Liver (tissue), 8 donors: ENCODE measurements at regions not wholly inside any gene's neighbourhood (a gene's known extent, or its start where the extent isn't known, plus 50 kb on each side); places are given as distances from the start of the nearest gene placed in this dataset.
"Not testable (repeated sequence)": the region's sequence is repeated elsewhere in the genome, so short reads cannot be mapped to it uniquely, and the experiment has no call there.

Experiments
- DNase-seq: peaks from one replicate; pipeline ENCODE4 v3.0.0-alpha.2; 2017; ENCODE audit warnings: low spot score
- H3K27ac ChIP-seq, 2 donors: one replicate each; pipeline ENCODE4 v1.7.0; 2013; ENCODE audit warnings: inconsistent platforms in 2 of 2, low read length in 2 of 2, control low read depth in 1 of 2, low read depth in 1 of 2, mild to moderate bottlenecking in 1 of 2
- H3K27me3 ChIP-seq, 4 donors: one replicate each; pipeline versions ENCODE4 v1.6.1 to v1.7.0; 2013; ENCODE audit warnings: low read length in 3 of 4, inconsistent platforms in 1 of 4, mild to moderate bottlenecking in 1 of 4, moderate library complexity in 1 of 4; ENCODE audit not compliant: control insufficient read depth in 4 of 4, insufficient read depth in 4 of 4
- H3K36me3 ChIP-seq, 4 donors: one replicate each; pipeline versions ENCODE4 v1.6.1 to v1.7.0; 2013; ENCODE audit warnings: low read length in 3 of 4, mild to moderate bottlenecking in 3 of 4, low read depth in 1 of 4, moderate library complexity in 1 of 4; ENCODE audit not compliant: control insufficient read depth in 4 of 4, insufficient read depth in 3 of 4
- H3K4me1 ChIP-seq, 4 donors: one replicate each; pipeline versions ENCODE4 v1.6.1 to v1.7.0; 2013; ENCODE audit warnings: low read length in 3 of 4, mild to moderate bottlenecking in 3 of 4, moderate library complexity in 1 of 4; ENCODE audit not compliant: control insufficient read depth in 4 of 4, insufficient read depth in 4 of 4
- H3K4me3 ChIP-seq, 3 donors: one replicate each; pipeline versions ENCODE4 v1.6.1 to v1.7.0; 2013; ENCODE audit warnings: low read length in 3 of 3, control low read depth in 1 of 3, low read depth in 1 of 3, mild to moderate bottlenecking in 1 of 3
- H3K9ac ChIP-seq, 2 donors: one replicate each; pipeline ENCODE4 v1.7.0; 2013; ENCODE audit warnings: low read length in 2 of 2, mild to moderate bottlenecking in 2 of 2, moderate library complexity in 2 of 2, control low read depth in 1 of 2, low read depth in 1 of 2
- H3K9me3 ChIP-seq, 4 donors: one replicate each; pipeline versions ENCODE4 v1.6.1 to v1.7.0; 2013; ENCODE audit warnings: low read length in 3 of 4; ENCODE audit not compliant: control insufficient read depth in 4 of 4
- EGR1 ChIP-seq, 2 donors: IDR thresholded peaks; 2 replicates each; pipeline ENCODE4 v1.6.1; 2016 to 2018; ENCODE audit warnings: antibody characterized with exemption in 2 of 2, low read depth in 2 of 2
- FOXA1 ChIP-seq: IDR thresholded peaks from 2 replicates; pipeline ENCODE4 v1.6.1; 2016; ENCODE audit warnings: antibody characterized with exemption
- FOXA2 ChIP-seq: IDR thresholded peaks from 2 replicates; pipeline ENCODE4 v1.6.1; 2016; ENCODE audit warnings: antibody characterized with exemption
- GABPA ChIP-seq, 2 donors: IDR thresholded peaks in 1 of 2; conservative IDR thresholded peaks in 1 of 2; 2 replicates each; pipeline ENCODE4 v1.6.1; 2016; ENCODE audit warnings: antibody characterized with exemption in 2 of 2, mild to moderate bottlenecking in 1 of 2, moderate library complexity in 1 of 2
- HNF4A ChIP-seq, 2 donors: conservative IDR thresholded peaks; 2 replicates each; pipeline ENCODE4 v1.6.1; 2016; ENCODE audit warnings: antibody characterized with exemption in 2 of 2, mild to moderate bottlenecking in 2 of 2
- HNF4G ChIP-seq: IDR thresholded peaks from 2 replicates; pipeline ENCODE4 v1.6.1; 2016; ENCODE audit warnings: antibody characterized with exemption
- JUND ChIP-seq, 2 donors: IDR thresholded peaks; 2 replicates each; pipeline ENCODE4 v1.6.1; 2016; ENCODE audit warnings: antibody characterized with exemption in 2 of 2
- NR2F2 ChIP-seq: IDR thresholded peaks from 2 replicates; pipeline ENCODE4 v1.6.1; 2016; ENCODE audit warnings: antibody characterized with exemption
- RAD21 ChIP-seq, 2 donors: IDR thresholded peaks; 2 replicates each; pipeline ENCODE4 v1.6.1; 2016; ENCODE audit warnings: antibody characterized with exemption in 2 of 2, mild to moderate bottlenecking in 2 of 2
- RXRA ChIP-seq, 2 donors: IDR thresholded peaks; 2 replicates each; pipeline ENCODE4 v1.6.1; 2017 to 2018; ENCODE audit warnings: antibody characterized with exemption in 2 of 2, mild to moderate bottlenecking in 1 of 2
- SP1 ChIP-seq: IDR thresholded peaks from 2 replicates; pipeline ENCODE4 v1.6.1; 2018; ENCODE audit warnings: antibody characterized with exemption, mild to moderate bottlenecking
- TAF1 ChIP-seq: conservative IDR thresholded peaks from 2 replicates; pipeline ENCODE4 v1.6.1; 2016; ENCODE audit warnings: antibody characterized with exemption, mild to moderate bottlenecking
- YY1 ChIP-seq: IDR thresholded peaks from 2 replicates; pipeline ENCODE4 v1.6.1; 2016; ENCODE audit warnings: antibody characterized with exemption, mild to moderate bottlenecking
- WGBS: extraction: QIAGEN DNeasy Blood & Tissue Kit; methylation state at CpG from one replicate; pipeline ENCODE4 v1.1.7; 2013; 5-methylcytosine and 5-hydroxymethylcytosine counted together
- TF ChIP-seq, protein P1 (sequence below): IDR thresholded peaks from 2 replicates; pipeline ENCODE4 v1.6.1; 2016; ENCODE audit warnings: antibody characterized with exemption
- TF ChIP-seq, protein P2 (sequence below): IDR thresholded peaks from 2 replicates; pipeline ENCODE4 v1.6.1; 2016; ENCODE audit warnings: antibody characterized with exemption
- TF ChIP-seq, protein P3 (sequence below): IDR thresholded peaks from 2 replicates; pipeline ENCODE4 v1.6.1; 2016; ENCODE audit warnings: antibody characterized with exemption, mild to moderate bottlenecking
- TF ChIP-seq, protein P4 (sequence below): IDR thresholded peaks from 2 replicates; pipeline ENCODE4 v1.6.1; 2016; ENCODE audit warnings: antibody characterized with exemption
- TF ChIP-seq, protein P5 (sequence below): fragments of 150-350 bp; IDR thresholded peaks from 2 replicates; pipeline ENCODE4 v1.5.1; 2017; ENCODE audit warnings: improper control_type of control experiment, low read depth, low read length; ENCODE audit not compliant: missing input control
- donor health status: healthy.
- donor health status: healthy.
- donor health status: healthy.
- donor health status: healthy.
- donor health status: healthy.

DNA sequence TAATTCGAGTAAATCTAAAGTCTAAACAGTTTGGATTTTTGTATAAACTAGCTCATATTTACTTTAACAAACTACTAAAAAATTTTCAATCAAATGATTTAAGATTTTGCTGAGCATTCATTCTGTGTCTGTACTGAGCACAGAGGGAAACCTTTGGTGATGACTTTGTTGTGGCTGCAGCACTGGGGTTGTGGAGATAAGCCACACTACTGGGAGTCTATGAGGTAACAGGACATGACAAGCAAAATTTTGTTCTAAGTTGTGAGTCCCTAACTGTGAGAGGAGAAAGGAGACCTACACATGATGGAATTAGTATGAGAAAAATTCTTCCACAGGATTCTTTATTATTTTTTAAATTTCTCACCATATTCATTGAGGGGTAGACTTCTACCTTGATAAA is 933.7 kb upstream of the LRATD1 start:
- TF ChIP-seq RXRA (IDR thresholded peaks at IDR 0.05), result no peak
- no peak for TF ChIP-seq FOXA2
- TF ChIP-seq, protein P1, sequence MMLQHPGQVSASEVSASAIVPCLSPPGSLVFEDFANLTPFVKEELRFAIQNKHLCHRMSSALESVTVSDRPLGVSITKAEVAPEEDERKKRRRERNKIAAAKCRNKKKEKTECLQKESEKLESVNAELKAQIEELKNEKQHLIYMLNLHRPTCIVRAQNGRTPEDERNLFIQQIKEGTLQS, result no peak
- TF ChIP-seq GABPA (IDR thresholded peaks at IDR 0.05 in 1 of 2, conservative IDR thresholded peaks at IDR 0.05 in 1 of 2), result no peak
- TF ChIP-seq, protein P2, sequence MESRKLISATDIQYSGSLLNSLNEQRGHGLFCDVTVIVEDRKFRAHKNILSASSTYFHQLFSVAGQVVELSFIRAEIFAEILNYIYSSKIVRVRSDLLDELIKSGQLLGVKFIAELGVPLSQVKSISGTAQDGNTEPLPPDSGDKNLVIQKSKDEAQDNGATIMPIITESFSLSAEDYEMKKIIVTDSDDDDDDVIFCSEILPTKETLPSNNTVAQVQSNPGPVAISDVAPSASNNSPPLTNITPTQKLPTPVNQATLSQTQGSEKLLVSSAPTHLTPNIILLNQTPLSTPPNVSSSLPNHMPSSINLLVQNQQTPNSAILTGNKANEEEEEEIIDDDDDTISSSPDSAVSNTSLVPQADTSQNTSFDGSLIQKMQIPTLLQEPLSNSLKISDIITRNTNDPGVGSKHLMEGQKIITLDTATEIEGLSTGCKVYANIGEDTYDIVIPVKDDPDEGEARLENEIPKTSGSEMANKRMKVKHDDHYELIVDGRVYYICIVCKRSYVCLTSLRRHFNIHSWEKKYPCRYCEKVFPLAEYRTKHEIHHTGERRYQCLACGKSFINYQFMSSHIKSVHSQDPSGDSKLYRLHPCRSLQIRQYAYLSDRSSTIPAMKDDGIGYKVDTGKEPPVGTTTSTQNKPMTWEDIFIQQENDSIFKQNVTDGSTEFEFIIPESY, result no peak
- TF ChIP-seq, protein P3, sequence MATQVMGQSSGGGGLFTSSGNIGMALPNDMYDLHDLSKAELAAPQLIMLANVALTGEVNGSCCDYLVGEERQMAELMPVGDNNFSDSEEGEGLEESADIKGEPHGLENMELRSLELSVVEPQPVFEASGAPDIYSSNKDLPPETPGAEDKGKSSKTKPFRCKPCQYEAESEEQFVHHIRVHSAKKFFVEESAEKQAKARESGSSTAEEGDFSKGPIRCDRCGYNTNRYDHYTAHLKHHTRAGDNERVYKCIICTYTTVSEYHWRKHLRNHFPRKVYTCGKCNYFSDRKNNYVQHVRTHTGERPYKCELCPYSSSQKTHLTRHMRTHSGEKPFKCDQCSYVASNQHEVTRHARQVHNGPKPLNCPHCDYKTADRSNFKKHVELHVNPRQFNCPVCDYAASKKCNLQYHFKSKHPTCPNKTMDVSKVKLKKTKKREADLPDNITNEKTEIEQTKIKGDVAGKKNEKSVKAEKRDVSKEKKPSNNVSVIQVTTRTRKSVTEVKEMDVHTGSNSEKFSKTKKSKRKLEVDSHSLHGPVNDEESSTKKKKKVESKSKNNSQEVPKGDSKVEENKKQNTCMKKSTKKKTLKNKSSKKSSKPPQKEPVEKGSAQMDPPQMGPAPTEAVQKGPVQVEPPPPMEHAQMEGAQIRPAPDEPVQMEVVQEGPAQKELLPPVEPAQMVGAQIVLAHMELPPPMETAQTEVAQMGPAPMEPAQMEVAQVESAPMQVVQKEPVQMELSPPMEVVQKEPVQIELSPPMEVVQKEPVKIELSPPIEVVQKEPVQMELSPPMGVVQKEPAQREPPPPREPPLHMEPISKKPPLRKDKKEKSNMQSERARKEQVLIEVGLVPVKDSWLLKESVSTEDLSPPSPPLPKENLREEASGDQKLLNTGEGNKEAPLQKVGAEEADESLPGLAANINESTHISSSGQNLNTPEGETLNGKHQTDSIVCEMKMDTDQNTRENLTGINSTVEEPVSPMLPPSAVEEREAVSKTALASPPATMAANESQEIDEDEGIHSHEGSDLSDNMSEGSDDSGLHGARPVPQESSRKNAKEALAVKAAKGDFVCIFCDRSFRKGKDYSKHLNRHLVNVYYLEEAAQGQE, result no peak
- TF ChIP-seq EGR1 (IDR thresholded peaks at IDR 0.05; ENCODE audit: low read depth in 2 of 2), result no peak
- TF ChIP-seq HNF4G, result no peak
- TF ChIP-seq YY1, result no peak
- TF ChIP-seq JUND (IDR thresholded peaks at IDR 0.05), result no peak
- TF ChIP-seq, protein P4, sequence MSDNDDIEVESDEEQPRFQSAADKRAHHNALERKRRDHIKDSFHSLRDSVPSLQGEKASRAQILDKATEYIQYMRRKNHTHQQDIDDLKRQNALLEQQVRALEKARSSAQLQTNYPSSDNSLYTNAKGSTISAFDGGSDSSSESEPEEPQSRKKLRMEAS, result no peak
- TF ChIP-seq HNF4A (conservative IDR thresholded peaks at IDR 0.05), result no peak
- TF ChIP-seq FOXA1, result no peak
- TF ChIP-seq, protein P5, sequence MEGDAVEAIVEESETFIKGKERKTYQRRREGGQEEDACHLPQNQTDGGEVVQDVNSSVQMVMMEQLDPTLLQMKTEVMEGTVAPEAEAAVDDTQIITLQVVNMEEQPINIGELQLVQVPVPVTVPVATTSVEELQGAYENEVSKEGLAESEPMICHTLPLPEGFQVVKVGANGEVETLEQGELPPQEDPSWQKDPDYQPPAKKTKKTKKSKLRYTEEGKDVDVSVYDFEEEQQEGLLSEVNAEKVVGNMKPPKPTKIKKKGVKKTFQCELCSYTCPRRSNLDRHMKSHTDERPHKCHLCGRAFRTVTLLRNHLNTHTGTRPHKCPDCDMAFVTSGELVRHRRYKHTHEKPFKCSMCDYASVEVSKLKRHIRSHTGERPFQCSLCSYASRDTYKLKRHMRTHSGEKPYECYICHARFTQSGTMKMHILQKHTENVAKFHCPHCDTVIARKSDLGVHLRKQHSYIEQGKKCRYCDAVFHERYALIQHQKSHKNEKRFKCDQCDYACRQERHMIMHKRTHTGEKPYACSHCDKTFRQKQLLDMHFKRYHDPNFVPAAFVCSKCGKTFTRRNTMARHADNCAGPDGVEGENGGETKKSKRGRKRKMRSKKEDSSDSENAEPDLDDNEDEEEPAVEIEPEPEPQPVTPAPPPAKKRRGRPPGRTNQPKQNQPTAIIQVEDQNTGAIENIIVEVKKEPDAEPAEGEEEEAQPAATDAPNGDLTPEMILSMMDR, result no peak
- no peak for TF ChIP-seq SP1
- TF ChIP-seq RAD21 (IDR thresholded peaks at IDR 0.05), result no peak
- no peak for TF ChIP-seq TAF1
- no peak for TF ChIP-seq NR2F2
- H3K27ac ChIP-seq, result no peak overlapping the region
- no peak for DNase-seq
- H3K27me3 ChIP-seq, result no peaks in the 10 kb centered on the region
- H3K9me3 ChIP-seq, result no peaks in the 10 kb centered on the region
- no peak overlapping the region for H3K9ac ChIP-seq
- H3K36me3 ChIP-seq, result no peaks in the 10 kb centered on the region
- no peaks in the 10 kb centered on the region for H3K4me1 ChIP-seq
- WGBS, result 19% methylated on average over 1 of the region's 1 CpG
- H3K4me3 ChIP-seq, result no peak overlapping the region

DNA sequence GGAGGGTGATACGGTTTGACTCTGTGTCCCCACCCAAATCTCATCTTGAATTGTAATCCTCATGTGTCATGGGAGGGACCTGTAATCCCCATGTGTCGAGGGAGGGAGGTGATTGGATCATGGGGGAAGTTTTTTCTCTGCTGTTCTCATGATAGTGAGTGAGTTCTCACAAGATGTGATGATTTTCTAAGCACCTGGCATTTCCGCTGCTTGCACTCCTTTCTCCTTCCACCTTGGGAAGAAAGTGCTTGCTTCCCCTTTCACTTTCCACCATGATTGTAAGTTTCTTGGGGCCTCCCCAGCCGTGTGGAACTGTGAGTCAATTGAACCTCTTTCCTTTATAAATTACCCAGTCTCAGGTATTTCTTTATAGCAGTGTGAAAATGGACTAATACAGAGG is 932.6 kb upstream of the LRATD1 start:
- WGBS, result 52% methylated on average over 4 of the region's 4 CpGs
- not testable (repeated sequence) for H3K4me1 ChIP-seq, H3K27me3 ChIP-seq, H3K36me3 ChIP-seq, DNase-seq, H3K4me3 ChIP-seq, H3K27ac ChIP-seq, H3K9ac ChIP-seq, H3K9me3 ChIP-seq
